Neural cell (in vitro differentiated cells): ENCODE measurements at regions not wholly inside any gene's neighbourhood (a gene's known extent, or its start where the extent isn't known, plus 50 kb on each side); places are given as distances from the start of the nearest gene placed in this dataset.

Source experiments
- H2AFZ ChIP-seq: fragments of 200-600, 300-800 bp; sonication (generic), shearing (Covaris generic); 2 replicates; pipeline ENCODE4 v1.6.0; 2014; ENCODE audit warnings: low read depth, mild to moderate bottlenecking, antibody characterized with exemption, low read length, moderate library complexity
- H3F3A ChIP-seq: fragments of 200-600 bp; shearing (Covaris generic); 2 replicates; pipeline ENCODE4 v1.6.1; 2016; ENCODE audit warnings: mild to moderate bottlenecking, moderate library complexity, mixed read lengths, antibody characterized with exemption, low read length; ENCODE audit not compliant: insufficient read depth, poor library complexity, severe bottlenecking
- H3K27ac ChIP-seq: fragments of 200-600, 300-800 bp; sonication (generic), shearing (Covaris generic); 2 replicates; pipeline ENCODE4 v1.5.1; 2014; ENCODE audit warnings: mild to moderate bottlenecking, low read length, moderate library complexity
- H3K27me3 ChIP-seq: fragments of 300-800, 200-600 bp; sonication (generic), shearing (Covaris generic); 2 replicates; pipeline ENCODE4 v1.6.0; 2014; ENCODE audit warnings: mild to moderate bottlenecking, low read depth, low read length, moderate library complexity; ENCODE audit not compliant: insufficient read depth
- H3K36me3 ChIP-seq: fragments of 300-800, 200-600 bp; sonication (generic), shearing (Covaris generic); 2 replicates; pipeline ENCODE4 v1.5.1; 2014; ENCODE audit warnings: mild to moderate bottlenecking, antibody characterized with exemption, low read length, moderate library complexity; ENCODE audit not compliant: insufficient read depth
- H3K4me2 ChIP-seq: fragments of 300-800, 200-600 bp; sonication (generic), shearing (Covaris generic); 2 replicates; pipeline ENCODE4 v1.6.0; 2014; ENCODE audit warnings: mild to moderate bottlenecking, low read length
- H3K4me3 ChIP-seq: fragments of 300-800, 200-600 bp; sonication (generic), shearing (Covaris generic); 2 replicates; pipeline ENCODE4 v1.5.1; 2014; ENCODE audit warnings: mild to moderate bottlenecking, low read length, moderate library complexity
- H3K79me2 ChIP-seq: fragments of 200-600 bp; shearing (Covaris generic); replicated peaks from 2 replicates; pipeline ENCODE4 v1.6.0; 2014; ENCODE audit warnings: mild to moderate bottlenecking, low read length, moderate library complexity; ENCODE audit not compliant: insufficient read depth
- H3K9ac ChIP-seq: fragments of 300-800, 200-600 bp; sonication (generic), shearing (Covaris generic); 2 replicates; pipeline ENCODE4 v1.6.1; 2016; ENCODE audit warnings: mild to moderate bottlenecking, low read length, mixed read lengths
- H3K9me2 ChIP-seq: fragments of 200-600 bp; shearing (Covaris generic); 2 replicates; pipeline ENCODE4 v1.6.1; 2016; ENCODE audit warnings: mild to moderate bottlenecking, low read length, mixed read lengths; ENCODE audit not compliant: insufficient read depth
- H3K9me3 ChIP-seq: fragments of 200-600, 300-800 bp; sonication (generic), shearing (Covaris generic); 2 replicates; pipeline ENCODE4 v1.6.1; 2016; ENCODE audit warnings: mild to moderate bottlenecking, mixed run types, low read length, moderate library complexity, mixed read lengths
- H4K20me1 ChIP-seq: fragments of 200-600 bp; shearing (Covaris generic); 2 replicates; pipeline ENCODE4 v1.6.1; 2016; ENCODE audit warnings: mild to moderate bottlenecking, mixed run types; ENCODE audit not compliant: insufficient read depth
- EP300 ChIP-seq: fragments of 450-650 bp; conservative IDR thresholded peaks from 2 replicates; pipeline ENCODE4 v1.6.1; 2014; ENCODE audit warnings: antibody characterized with exemption, mild to moderate bottlenecking, moderate library complexity; ENCODE audit not compliant: poor library complexity, severe bottlenecking
- EZH2 ChIP-seq: fragments of 200-600, 300-800 bp; shearing (Covaris generic), sonication (generic); IDR thresholded peaks from 2 replicates; pipeline ENCODE4 v1.6.1; 2014; ENCODE audit warnings: antibody characterized with exemption, low read length, borderline replicate concordance, mild to moderate bottlenecking; ENCODE audit not compliant: insufficient read depth, poor library complexity, severe bottlenecking
- MXI1 ChIP-seq: fragments of 450-650 bp; conservative IDR thresholded peaks from 2 replicates; pipeline ENCODE4 v1.6.1; 2014; ENCODE audit warnings: antibody characterized with exemption, mild to moderate bottlenecking; ENCODE audit not compliant: poor library complexity, severe bottlenecking
- RAD21 ChIP-seq: fragments of 450-650 bp; conservative IDR thresholded peaks from 2 replicates; pipeline ENCODE4 v1.6.1; 2014; ENCODE audit warnings: antibody characterized with exemption, mild to moderate bottlenecking, moderate library complexity
- REST ChIP-seq: IDR thresholded peaks from 2 replicates; pipeline ENCODE4 v1.6.1; 2012; ENCODE audit warnings: borderline replicate concordance
- SMC3 ChIP-seq: fragments of 450-650 bp; conservative IDR thresholded peaks from 2 replicates; pipeline ENCODE4 v1.6.1; 2014; ENCODE audit warnings: antibody characterized with exemption, mild to moderate bottlenecking, moderate library complexity; ENCODE audit not compliant: poor library complexity
- TF ChIP-seq, protein P1 (sequence below): fragments of 450-650 bp; IDR thresholded peaks from 2 replicates; pipeline ENCODE4 v1.5.1; 2014; ENCODE audit warnings: antibody characterized with exemption, mild to moderate bottlenecking, moderate library complexity; ENCODE audit not compliant: poor library complexity, severe bottlenecking

DNA sequence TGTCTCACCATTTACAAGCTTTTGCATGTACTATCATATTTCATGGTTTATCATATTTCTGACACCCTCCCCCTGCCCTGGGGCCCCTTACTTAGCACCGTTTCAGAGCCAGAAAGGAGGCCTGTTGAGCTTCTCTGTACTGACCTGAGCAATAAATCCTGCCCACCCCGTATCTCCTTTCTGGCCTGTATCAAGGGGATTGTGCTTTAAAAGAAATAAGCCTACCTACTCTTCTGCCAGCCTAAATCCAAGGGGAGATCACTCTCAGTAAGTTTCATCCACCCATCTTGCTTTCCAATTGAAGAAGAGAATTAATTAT is 54.0 kb upstream of the FST start:
- Histone ChIP-seq H3K4me3 (no peak overlapping the region), H3K27ac (no peak overlapping the region), H3F3A (no peaks in the 10 kb centered on the region), H4K20me1 (no peaks in the 10 kb centered on the region), H3K9ac (no peak overlapping the region), H3K27me3 (no peaks in the 10 kb centered on the region), H3K9me3 (no peaks in the 10 kb centered on the region), H3K79me2 (no peaks in the 10 kb centered on the region), H2AFZ (no peak overlapping the region), H3K9me2 (no peaks in the 10 kb centered on the region), H3K36me3 (no peaks in the 10 kb centered on the region), H3K4me2 (no peak overlapping the region)
- TF ChIP-seq EZH2 (no peak), MXI1 (no peak), REST (no peak), SMC3 (no peak)
- TF ChIP-seq, protein P1, sequence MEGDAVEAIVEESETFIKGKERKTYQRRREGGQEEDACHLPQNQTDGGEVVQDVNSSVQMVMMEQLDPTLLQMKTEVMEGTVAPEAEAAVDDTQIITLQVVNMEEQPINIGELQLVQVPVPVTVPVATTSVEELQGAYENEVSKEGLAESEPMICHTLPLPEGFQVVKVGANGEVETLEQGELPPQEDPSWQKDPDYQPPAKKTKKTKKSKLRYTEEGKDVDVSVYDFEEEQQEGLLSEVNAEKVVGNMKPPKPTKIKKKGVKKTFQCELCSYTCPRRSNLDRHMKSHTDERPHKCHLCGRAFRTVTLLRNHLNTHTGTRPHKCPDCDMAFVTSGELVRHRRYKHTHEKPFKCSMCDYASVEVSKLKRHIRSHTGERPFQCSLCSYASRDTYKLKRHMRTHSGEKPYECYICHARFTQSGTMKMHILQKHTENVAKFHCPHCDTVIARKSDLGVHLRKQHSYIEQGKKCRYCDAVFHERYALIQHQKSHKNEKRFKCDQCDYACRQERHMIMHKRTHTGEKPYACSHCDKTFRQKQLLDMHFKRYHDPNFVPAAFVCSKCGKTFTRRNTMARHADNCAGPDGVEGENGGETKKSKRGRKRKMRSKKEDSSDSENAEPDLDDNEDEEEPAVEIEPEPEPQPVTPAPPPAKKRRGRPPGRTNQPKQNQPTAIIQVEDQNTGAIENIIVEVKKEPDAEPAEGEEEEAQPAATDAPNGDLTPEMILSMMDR = no peak

DNA sequence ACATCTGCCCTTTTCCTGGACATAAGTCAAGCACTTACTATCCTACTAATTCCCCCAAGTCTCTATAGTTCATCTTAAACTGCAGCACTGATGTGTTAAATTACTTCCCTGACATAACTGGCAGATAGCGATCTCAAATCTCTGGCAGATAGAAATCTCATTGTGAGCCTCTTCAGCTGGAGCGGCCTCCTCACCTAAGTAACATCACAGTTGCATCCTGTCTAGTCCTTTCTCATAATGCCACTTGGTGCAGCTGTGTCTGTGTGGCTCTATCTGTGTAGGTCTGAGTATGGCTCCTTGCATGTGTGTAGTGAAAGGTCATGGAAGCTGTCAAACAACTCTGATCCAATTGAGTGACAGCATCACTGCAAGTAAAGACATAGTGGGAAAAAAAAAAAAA is 53.6 kb upstream of the FST start:
- no peak overlapping the region for H3K4me3 ChIP-seq
- H3K36me3 ChIP-seq = no peaks in the 10 kb centered on the region
- H3K9me2 ChIP-seq = no peaks in the 10 kb centered on the region
- no peak for TF ChIP-seq EZH2
- TF ChIP-seq, protein P1 = no peak
- TF ChIP-seq MXI1 = no peak
- H3K9me3 ChIP-seq = no peaks in the 10 kb centered on the region
- no peaks in the 10 kb centered on the region for H3K27me3 ChIP-seq
- H3F3A ChIP-seq = no peaks in the 10 kb centered on the region
- no peak overlapping the region for H3K9ac ChIP-seq
- H2AFZ ChIP-seq = no peak overlapping the region
- no peaks in the 10 kb centered on the region for H3K79me2 ChIP-seq
- no peaks in the 10 kb centered on the region for H4K20me1 ChIP-seq
- no peak overlapping the region for H3K27ac ChIP-seq
- H3K4me2 ChIP-seq = no peak overlapping the region

GRCh38 chr5:53427965-53428364 is 52.5 kb upstream of the FST start:
- Histone ChIP-seq H3F3A (no peaks in the 10 kb centered on the region), H3K79me2 (no peaks in the 10 kb centered on the region), H3K4me3 (no peak overlapping the region), H3K9me3 (no peaks in the 10 kb centered on the region), H3K9ac (no peak overlapping the region), H3K36me3 (no peaks in the 10 kb centered on the region), H3K27ac (no peak overlapping the region), H2AFZ (no peak overlapping the region), H3K27me3 (no peaks in the 10 kb centered on the region), H3K9me2 (no peaks in the 10 kb centered on the region), H3K4me2 (no peak overlapping the region), H4K20me1 (no peaks in the 10 kb centered on the region)
- TF ChIP-seq SMC3 (no peak), EP300 (no peak), RAD21 (no peak), REST (no peak), MXI1 (no peak)
- TF ChIP-seq, protein P1 = no peak
